Omental fat pad (tissue), 3 donors: ENCODE measurements at regions not wholly inside any gene's neighbourhood (a gene's known extent, or its start where the extent isn't known, plus 50 kb on each side); places are given as distances from the start of the nearest gene placed in this dataset.

Source experiments
- ATAC-seq: fragments of 150-250 bp; one replicate; pipeline ENCODE4 v1.9.1; 2016; ENCODE audit warnings: mild to moderate bottlenecking, moderate library complexity; ENCODE audit not compliant: low FRiP score
- DNase-seq: peaks from one replicate; pipeline ENCODE4 v3.0.0-alpha.2; 2019; ENCODE audit warnings: low spot score
- TF ChIP-seq, protein P1 (sequence below), 3 donors: fragments of 450-650 bp; IDR thresholded peaks; one replicate each; pipeline ENCODE4 v1.5.1; 2016 to 2017; ENCODE audit warnings: antibody characterized with exemption in 3 of 3, mild to moderate bottlenecking in 3 of 3, moderate library complexity in 2 of 3

DNA sequence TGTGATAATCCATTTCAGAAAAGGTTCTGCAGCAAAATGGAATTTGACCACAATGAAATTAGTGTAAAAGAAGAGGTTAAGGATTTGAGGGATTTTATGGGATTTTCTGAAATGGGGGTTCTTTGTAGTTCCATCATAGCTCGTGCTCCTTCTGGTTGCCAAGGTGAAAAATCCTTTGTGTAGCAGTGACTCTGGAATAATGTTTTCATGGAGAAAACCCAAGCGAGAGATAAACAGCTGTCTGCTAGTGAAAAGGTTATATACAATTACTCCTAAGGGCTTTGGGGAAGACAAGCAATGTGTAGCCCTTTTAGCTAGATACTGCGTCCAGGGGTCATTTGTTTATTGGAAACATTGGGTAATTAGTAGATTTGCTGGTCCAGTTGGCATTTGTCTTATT lies 453.2 kb upstream of the DEPDC1 start:
- DNase-seq (no peak), ATAC-seq (no peak)
- TF ChIP-seq, protein P1, sequence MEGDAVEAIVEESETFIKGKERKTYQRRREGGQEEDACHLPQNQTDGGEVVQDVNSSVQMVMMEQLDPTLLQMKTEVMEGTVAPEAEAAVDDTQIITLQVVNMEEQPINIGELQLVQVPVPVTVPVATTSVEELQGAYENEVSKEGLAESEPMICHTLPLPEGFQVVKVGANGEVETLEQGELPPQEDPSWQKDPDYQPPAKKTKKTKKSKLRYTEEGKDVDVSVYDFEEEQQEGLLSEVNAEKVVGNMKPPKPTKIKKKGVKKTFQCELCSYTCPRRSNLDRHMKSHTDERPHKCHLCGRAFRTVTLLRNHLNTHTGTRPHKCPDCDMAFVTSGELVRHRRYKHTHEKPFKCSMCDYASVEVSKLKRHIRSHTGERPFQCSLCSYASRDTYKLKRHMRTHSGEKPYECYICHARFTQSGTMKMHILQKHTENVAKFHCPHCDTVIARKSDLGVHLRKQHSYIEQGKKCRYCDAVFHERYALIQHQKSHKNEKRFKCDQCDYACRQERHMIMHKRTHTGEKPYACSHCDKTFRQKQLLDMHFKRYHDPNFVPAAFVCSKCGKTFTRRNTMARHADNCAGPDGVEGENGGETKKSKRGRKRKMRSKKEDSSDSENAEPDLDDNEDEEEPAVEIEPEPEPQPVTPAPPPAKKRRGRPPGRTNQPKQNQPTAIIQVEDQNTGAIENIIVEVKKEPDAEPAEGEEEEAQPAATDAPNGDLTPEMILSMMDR (IDR thresholded peaks at IDR 0.05), result no peak

DNA sequence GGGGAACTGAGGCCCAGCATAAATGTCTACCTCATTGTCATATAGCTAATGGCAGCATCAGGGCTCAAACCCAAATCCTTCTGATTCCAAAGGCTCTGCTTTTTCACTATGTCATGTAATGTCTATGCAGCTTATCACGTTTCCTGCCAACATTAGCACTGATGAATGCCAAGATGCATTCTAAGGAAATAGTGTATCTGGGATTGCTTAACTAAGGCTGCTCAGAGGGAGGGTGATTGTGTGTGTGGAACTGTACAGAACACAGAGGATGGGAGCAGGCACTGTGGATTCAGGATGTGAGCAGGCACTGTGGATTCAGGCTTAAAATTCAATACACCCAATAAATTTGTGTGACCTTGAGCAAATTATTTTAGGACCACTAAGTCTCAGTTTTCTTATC lies 456.4 kb upstream of the DEPDC1 start:
- ATAC-seq (no peak), DNase-seq (no peak)
- TF ChIP-seq, protein P1 (IDR thresholded peaks at IDR 0.05), result no peak

DNA sequence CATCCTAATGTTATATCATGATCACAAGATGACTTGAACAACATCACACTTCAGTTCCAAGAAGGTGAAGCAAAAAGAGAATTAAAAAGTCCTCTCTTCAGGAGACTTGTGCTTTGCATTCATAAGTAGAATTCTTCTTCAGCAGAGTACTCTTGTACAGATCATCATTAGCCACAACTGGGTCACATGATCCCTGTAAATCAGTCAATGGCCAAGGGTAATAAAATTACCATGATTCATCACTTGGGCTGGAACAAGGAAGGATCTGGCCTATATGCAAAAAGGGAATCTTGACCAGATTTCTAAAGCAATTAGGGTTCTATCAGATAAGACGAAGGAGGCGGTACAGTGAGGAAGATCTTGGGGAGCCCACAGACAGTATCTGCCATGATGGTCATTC lies 458.0 kb upstream of the DEPDC1 start:
- DNase-seq, result no peak
- TF ChIP-seq, protein P1 (IDR thresholded peaks at IDR 0.05), result no peak
- ATAC-seq, result no peak

DNA sequence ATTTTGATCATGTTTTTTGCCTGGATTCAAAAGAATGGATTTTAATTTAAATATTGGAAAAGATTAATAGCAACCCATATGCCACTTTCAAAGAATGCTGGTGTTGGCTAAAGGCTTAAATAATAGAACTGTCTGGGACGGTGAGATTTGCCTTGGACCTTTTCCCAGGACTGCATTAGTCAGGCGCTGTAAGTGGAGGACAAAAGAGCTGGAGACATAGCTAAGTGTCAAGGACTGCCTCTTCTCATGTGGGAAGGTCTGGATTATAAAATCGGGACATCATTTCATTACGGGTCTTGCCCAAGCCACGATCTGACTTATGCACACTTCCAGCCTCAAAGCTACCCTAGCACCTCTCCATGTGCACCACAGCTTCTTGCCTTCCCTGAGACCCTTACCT lies 458.5 kb upstream of the DEPDC1 start:
- DNase-seq (no peak), ATAC-seq (no peak)
- TF ChIP-seq, protein P1 (IDR thresholded peaks at IDR 0.05), result no peak

DNA sequence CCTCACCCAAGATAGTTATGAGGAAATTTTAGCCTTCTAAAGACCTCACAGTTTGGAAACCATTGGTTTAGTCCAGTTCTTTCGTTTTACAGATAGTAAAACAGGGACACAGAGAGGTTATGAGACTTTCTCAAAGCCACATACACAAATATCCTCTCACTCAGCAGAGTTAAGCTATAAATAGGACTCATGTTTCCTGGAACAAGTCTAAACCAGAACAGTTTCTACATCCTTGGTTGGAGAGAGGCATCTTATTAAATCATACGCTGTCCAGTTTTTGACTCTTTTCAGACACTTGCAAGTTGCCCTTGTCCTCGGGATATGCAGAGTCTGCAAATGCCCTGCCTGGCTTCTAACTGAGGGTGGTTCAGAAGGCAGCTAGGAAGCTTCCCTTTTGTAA lies 462.1 kb upstream of the DEPDC1 start:
- ATAC-seq, result no peak
- TF ChIP-seq, protein P1 (IDR thresholded peaks at IDR 0.05), result no peak
- no peak for DNase-seq

DNA sequence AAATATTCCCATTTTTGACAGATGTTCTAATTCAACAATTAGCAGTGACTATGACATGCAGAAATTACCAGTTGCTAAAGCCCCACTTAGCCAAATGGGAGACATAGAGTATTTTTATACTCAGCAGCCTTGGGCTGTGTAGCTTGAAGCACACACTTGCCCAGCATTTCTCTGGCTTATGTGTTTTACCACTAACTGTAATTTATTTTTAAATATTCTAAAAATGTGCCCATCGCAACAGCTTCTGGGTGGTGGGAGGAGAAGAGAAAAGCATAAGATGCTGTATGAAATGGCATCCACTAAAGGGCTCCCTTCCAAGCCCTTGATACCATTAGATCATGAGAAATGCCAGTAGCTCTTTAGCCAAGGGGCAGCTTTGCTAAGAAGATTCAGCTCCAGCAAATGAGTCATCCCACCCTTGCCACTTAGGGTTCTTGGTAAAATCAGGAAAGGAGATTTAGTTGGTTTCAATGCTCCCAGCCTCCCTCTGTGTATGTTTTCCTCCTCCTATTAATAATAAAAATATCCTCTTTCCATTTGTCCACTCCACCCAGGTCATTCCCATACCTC lies 462.7 kb upstream of the DEPDC1 start:
- ATAC-seq (no peak), DNase-seq (no peak)
- TF ChIP-seq, protein P1 (IDR thresholded peaks at IDR 0.05), result no peak

DNA sequence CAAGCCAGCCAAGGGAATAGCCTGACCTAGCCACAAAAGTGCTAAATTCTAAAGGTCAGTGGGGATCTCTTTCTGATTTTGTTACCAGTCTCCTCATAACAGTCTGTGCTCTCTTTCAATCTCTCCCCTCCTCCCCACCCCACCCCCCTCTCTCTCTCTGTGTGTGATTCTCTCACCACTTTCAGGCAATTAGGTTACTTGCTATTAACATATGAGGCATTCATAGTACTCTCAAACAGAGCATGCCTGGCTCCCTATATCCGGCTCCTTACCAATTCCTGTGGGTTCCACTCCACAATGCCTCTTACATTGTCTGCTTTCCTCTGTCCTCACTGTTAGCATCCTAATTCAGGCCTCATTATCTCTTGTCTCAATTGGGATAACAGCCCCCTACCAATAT lies 464.3 kb upstream of the DEPDC1 start:
- DNase-seq (no peak), ATAC-seq (no peak)
- TF ChIP-seq, protein P1 (IDR thresholded peaks at IDR 0.05), result no peak
